A549 (cell line): ENCODE measurements at regions not wholly inside any gene's neighbourhood (a gene's known extent, or its start where the extent isn't known, plus 50 kb on each side); places are given as distances from the start of the nearest gene placed in this dataset.

ENCODE experiments used
- ATAC-seq, 2 experiments: fragments of 200-7000 bp in 1 of 2; fragments of >200 bp in 1 of 2; cut with Nextera tagmentation in 1 of 2; cut with Tn5 transposase in 1 of 2; 3 replicates each; pipeline versions ENCODE4 v1.8.0 to v1.9.1; 2018 to 2020; ENCODE audit warnings: mild to moderate bottlenecking in 1 of 2, moderate library complexity in 1 of 2
- CTCF ChIA-PET: fragments of 300-600 bp; sonication (Branson Sonifier 250); formaldehyde crosslinking; extraction: SDS; loops from one replicate; lab custom pipeline; 2021; ENCODE audit warnings: antibody characterized with exemption, inconsistent platforms; lab: Yijun Ruan, JAX
- POLR2A ChIA-PET: fragments of 350-600 bp; formaldehyde crosslinking; extraction: SDS; loops from one replicate; lab custom pipeline; 2021; ENCODE audit warnings: antibody characterized with exemption, inconsistent platforms; lab: Yijun Ruan, JAX
- DNase-seq, 2 experiments: peaks; one replicate each; pipeline versions ENCODE4 v3.0.0 to v3.0.0-alpha.2; 2011 to 2016; ENCODE audit warnings: low read depth in 1 of 2, low spot score in 1 of 2
- FAIRE-seq: peaks from 2 replicates; lab custom pipeline; 2011; peaks lifted over from hg19 to GRCh38; lab: Jason Lieb, UNC
- H3K27ac ChIP-seq, 2 experiments: fragments of >200 bp; sonication (Bioruptor Twin); formaldehyde crosslinking; 3 replicates each; pipeline ENCODE4 v1.5.1; 2016 to 2017
- H3K4me1 ChIP-seq: fragments of >200 bp; sonication (Bioruptor Twin); formaldehyde crosslinking; 3 replicates; pipeline ENCODE4 v1.6.1; 2016
- H3K4me2 ChIP-seq: fragments of >200 bp; sonication (Bioruptor Twin); formaldehyde crosslinking; 3 replicates; pipeline ENCODE4 v1.6.1; 2016
- H3K4me3 ChIP-seq: fragments of >200 bp; sonication (Bioruptor Twin); formaldehyde crosslinking; 3 replicates; pipeline ENCODE4 v1.5.1; 2016
- H3K9me3 ChIP-seq: fragments of >200 bp; sonication (Bioruptor Twin); formaldehyde crosslinking; 3 replicates; pipeline ENCODE4 v1.6.1; 2016
- BHLHE40 ChIP-seq: IDR thresholded peaks from 2 replicates; pipeline ENCODE4 v1.6.1; 2012; ENCODE audit warnings: low read depth, low read length, inconsistent platforms
- CBX2 ChIP-seq: fragments of 200-600 bp; sonication (generic); IDR thresholded peaks from 2 replicates; pipeline ENCODE4 v1.6.1; 2016; ENCODE audit warnings: low read depth, mild to moderate bottlenecking, borderline replicate concordance
- CBX8 ChIP-seq: fragments of 200-600 bp; sonication (generic); IDR thresholded peaks from 2 replicates; pipeline ENCODE4 v1.6.1; 2016
- CHD2 ChIP-seq: fragments of 150-350 bp; IDR thresholded peaks from 2 replicates; pipeline ENCODE4 v1.6.1; 2014; ENCODE audit warnings: low read length; ENCODE audit not compliant: partially characterized antibody
- EP300 ChIP-seq, 2 experiments: fragments of >200 bp; sonication (Bioruptor Twin); formaldehyde crosslinking; IDR thresholded peaks; 2 replicates in 1 of 2; 3 replicates in 1 of 2; pipeline ENCODE4 v1.6.1; 2016 to 2017
- FOXS1 ChIP-seq: fragments of 250-450 bp; sonication (Bioruptor Pico); IDR thresholded peaks from 2 replicates; pipeline ENCODE4 v1.5.0; 2020; ENCODE audit warnings: mild to moderate bottlenecking, moderate library complexity
- HDAC2 ChIP-seq: fragments of 200-600 bp; sonication (generic); IDR thresholded peaks from 2 replicates; pipeline ENCODE4 v1.6.1; 2016
- HEYL ChIP-seq: fragments of 250-450 bp; sonication (Bioruptor Pico); IDR thresholded peaks from 2 replicates; pipeline ENCODE4 v1.8.0; 2021; ENCODE audit warnings: mild to moderate bottlenecking, moderate library complexity
- HOXA7 ChIP-seq: fragments of 250-450 bp; sonication (Bioruptor Pico); IDR thresholded peaks from 2 replicates; pipeline ENCODE4 v1.5.0; 2020; ENCODE audit warnings: mild to moderate bottlenecking, moderate library complexity
- KDM5A ChIP-seq: fragments of 200-600 bp; sonication (generic); IDR thresholded peaks from 2 replicates; pipeline ENCODE4 v1.6.1; 2016; ENCODE audit warnings: antibody characterized with exemption, mild to moderate bottlenecking
- MAFK ChIP-seq: fragments of 450-650 bp; IDR thresholded peaks from 2 replicates; pipeline ENCODE4 v1.6.1; 2014; ENCODE audit not compliant: partially characterized antibody
- MYC ChIP-seq: IDR thresholded peaks from 2 replicates; pipeline ENCODE4 v1.6.1; 2012; ENCODE audit warnings: mild to moderate bottlenecking, inconsistent platforms, low read length, improper control_type of control experiment, borderline replicate concordance
- NR3C1 ChIP-seq: fragments of >200 bp; sonication (Bioruptor Twin); formaldehyde crosslinking; IDR thresholded peaks from 3 replicates; pipeline ENCODE4 v1.6.1; 2017
- POLR2A ChIP-seq: IDR thresholded peaks from 2 replicates; pipeline ENCODE4 v1.6.1; 2012; ENCODE audit warnings: mild to moderate bottlenecking, low read length
- RAD21 ChIP-seq, 2 experiments: fragments of >200 bp in 1 of 2; sonication (Bioruptor Twin) in 1 of 2; formaldehyde crosslinking in 1 of 2; IDR thresholded peaks in 1 of 2; conservative IDR thresholded peaks in 1 of 2; 2 replicates in 1 of 2; 3 replicates in 1 of 2; pipeline ENCODE4 v1.6.1; 2012 to 2018; ENCODE audit warnings: inconsistent platforms in 1 of 2
- RARB ChIP-seq: fragments of 250-450 bp; sonication (Bioruptor Pico); IDR thresholded peaks from 2 replicates; pipeline ENCODE4 v1.8.0; 2021; ENCODE audit warnings: mild to moderate bottlenecking, moderate library complexity
- RFX5 ChIP-seq: fragments of 450-650 bp; IDR thresholded peaks from 2 replicates; pipeline ENCODE4 v1.7.1; 2014; ENCODE audit warnings: antibody characterized with exemption, mild to moderate bottlenecking, moderate library complexity
- SMC3 ChIP-seq: fragments of >200 bp; sonication (Bioruptor Twin); formaldehyde crosslinking; IDR thresholded peaks from 3 replicates; pipeline ENCODE4 v1.6.1; 2018; ENCODE audit warnings: inconsistent platforms
- TP53 ChIP-seq: fragments of 250-450 bp; sonication (Bioruptor Pico); IDR thresholded peaks from 2 replicates; pipeline ENCODE4 v1.5.0; 2021; ENCODE audit warnings: mild to moderate bottlenecking, moderate library complexity
- ZC3H11A ChIP-seq: fragments of 450-650 bp; IDR thresholded peaks from 2 replicates; pipeline ENCODE4 v1.6.1; 2014; ENCODE audit warnings: antibody characterized with exemption, mild to moderate bottlenecking
- ZNF302 ChIP-seq: fragments of 250-450 bp; sonication (Bioruptor Pico); IDR thresholded peaks from 2 replicates; pipeline ENCODE4 v1.9.0; 2021; ENCODE audit warnings: inconsistent platforms, mild to moderate bottlenecking, moderate library complexity
- ZSCAN20 ChIP-seq: fragments of 250-450 bp; sonication (Bioruptor Pico); IDR thresholded peaks from 2 replicates; pipeline ENCODE4 v1.8.0; 2022; ENCODE audit warnings: mild to moderate bottlenecking, moderate library complexity
- WGBS: methylation state at CpG from one replicate; pipeline ENCODE4 v1.1.6; 2017; ENCODE audit errors: missing lambda C conversion rate; 5-methylcytosine and 5-hydroxymethylcytosine counted together
- TF ChIP-seq, protein P1 (sequence below): fragments of >200 bp; sonication (Bioruptor Twin); formaldehyde crosslinking; IDR thresholded peaks from 3 replicates; pipeline ENCODE4 v1.6.1; 2016
- TF ChIP-seq, protein P2 (sequence below): fragments of 150-350 bp; IDR thresholded peaks from 2 replicates; pipeline ENCODE4 v1.6.1; 2014; ENCODE audit warnings: low read depth, mild to moderate bottlenecking, low read length
- TF ChIP-seq, protein P3 (sequence below): fragments of 250-450 bp; sonication (Bioruptor Pico); IDR thresholded peaks from 2 replicates; pipeline ENCODE4 v1.5.0; 2021; ENCODE audit warnings: mild to moderate bottlenecking, moderate library complexity, borderline replicate concordance
- TF ChIP-seq, protein P4 (sequence below): IDR thresholded peaks from 2 replicates; pipeline ENCODE4 v1.6.1; 2012; ENCODE audit warnings: low read depth, borderline replicate concordance
- TF ChIP-seq, protein P5 (sequence below): IDR thresholded peaks from 2 replicates; pipeline ENCODE4 v1.6.1; 2012

DNA sequence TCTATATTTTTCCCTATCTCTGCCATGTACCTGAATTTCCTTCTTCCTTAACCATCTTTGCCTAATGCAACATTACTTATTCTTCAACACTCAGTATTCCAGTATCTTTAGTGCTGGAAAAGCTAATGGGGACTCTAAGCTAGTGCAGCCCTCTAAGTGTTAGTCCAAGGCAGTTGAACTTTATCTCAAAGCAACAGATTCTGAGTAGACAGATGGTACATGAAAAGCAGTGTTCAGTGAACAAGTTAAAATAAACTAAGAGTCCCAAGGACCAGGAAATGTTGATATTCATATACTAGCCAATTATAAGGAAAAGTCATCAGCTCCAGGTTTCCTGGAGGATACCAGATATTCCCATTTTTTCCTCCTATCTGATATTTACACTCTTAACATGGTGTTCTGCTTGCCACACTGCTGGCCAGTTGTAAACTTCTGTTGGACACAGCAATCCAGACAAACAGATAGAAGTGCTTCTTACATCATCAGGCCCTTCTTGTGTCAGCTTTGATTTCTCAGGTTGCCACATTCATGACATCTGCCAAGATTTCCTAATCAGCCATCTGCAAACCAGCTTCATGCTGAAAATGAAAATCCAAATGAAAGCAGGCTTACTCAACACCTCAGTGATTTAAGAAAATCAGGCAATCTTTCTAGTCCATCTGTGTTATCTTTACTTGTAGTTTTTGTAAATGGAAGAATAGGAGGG is 255.9 kb upstream of the POU2AF2 start:
- Histone ChIP-seq H3K4me2 (no peak overlapping the region), H3K27ac (no peak overlapping the region), H3K4me3 (no peak overlapping the region), H3K9me3 (no peaks in the 10 kb centered on the region), H3K4me1 (no peaks in the 10 kb centered on the region)
- no peak for FAIRE-seq
- TF ChIP-seq MAFK = no peak
- TF ChIP-seq, protein P1, sequence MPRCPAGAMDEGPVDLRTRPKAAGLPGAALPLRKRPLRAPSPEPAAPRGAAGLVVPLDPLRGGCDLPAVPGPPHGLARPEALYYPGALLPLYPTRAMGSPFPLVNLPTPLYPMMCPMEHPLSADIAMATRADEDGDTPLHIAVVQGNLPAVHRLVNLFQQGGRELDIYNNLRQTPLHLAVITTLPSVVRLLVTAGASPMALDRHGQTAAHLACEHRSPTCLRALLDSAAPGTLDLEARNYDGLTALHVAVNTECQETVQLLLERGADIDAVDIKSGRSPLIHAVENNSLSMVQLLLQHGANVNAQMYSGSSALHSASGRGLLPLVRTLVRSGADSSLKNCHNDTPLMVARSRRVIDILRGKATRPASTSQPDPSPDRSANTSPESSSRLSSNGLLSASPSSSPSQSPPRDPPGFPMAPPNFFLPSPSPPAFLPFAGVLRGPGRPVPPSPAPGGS = no peak
- TF ChIP-seq HDAC2 = no peak
- TF ChIP-seq, protein P2, sequence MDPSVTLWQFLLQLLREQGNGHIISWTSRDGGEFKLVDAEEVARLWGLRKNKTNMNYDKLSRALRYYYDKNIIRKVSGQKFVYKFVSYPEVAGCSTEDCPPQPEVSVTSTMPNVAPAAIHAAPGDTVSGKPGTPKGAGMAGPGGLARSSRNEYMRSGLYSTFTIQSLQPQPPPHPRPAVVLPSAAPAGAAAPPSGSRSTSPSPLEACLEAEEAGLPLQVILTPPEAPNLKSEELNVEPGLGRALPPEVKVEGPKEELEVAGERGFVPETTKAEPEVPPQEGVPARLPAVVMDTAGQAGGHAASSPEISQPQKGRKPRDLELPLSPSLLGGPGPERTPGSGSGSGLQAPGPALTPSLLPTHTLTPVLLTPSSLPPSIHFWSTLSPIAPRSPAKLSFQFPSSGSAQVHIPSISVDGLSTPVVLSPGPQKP = no peak
- TF ChIP-seq BHLHE40 = no peak
- TF ChIP-seq RFX5 = no peak
- TF ChIP-seq EP300 (IDR thresholded peaks at IDR 0.05) = no peak
- no peak for TF ChIP-seq CBX2
- no peak for TF ChIP-seq ZNF302
- TF ChIP-seq, protein P3, sequence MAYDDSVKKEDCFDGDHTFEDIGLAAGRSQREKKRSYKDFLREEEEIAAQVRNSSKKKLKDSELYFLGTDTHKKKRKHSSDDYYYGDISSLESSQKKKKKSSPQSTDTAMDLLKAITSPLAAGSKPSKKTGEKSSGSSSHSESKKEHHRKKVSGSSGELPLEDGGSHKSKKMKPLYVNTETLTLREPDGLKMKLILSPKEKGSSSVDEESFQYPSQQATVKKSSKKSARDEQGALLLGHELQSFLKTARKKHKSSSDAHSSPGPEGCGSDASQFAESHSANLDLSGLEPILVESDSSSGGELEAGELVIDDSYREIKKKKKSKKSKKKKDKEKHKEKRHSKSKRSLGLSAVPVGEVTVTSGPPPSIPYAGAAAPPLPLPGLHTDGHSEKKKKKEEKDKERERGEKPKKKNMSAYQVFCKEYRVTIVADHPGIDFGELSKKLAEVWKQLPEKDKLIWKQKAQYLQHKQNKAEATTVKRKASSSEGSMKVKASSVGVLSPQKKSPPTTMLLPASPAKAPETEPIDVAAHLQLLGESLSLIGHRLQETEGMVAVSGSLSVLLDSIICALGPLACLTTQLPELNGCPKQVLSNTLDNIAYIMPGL (CRISPR knock-in tag) = no peak
- TF ChIP-seq TP53 (CRISPR knock-in tag) = no peak
- TF ChIP-seq, protein P4, sequence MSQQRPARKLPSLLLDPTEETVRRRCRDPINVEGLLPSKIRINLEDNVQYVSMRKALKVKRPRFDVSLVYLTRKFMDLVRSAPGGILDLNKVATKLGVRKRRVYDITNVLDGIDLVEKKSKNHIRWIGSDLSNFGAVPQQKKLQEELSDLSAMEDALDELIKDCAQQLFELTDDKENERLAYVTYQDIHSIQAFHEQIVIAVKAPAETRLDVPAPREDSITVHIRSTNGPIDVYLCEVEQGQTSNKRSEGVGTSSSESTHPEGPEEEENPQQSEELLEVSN = no peak
- ChIA-PET CTCF (no interaction called here), POLR2A (no interaction called here)
- no peak for DNase-seq
- ATAC-seq = no peak

DNA sequence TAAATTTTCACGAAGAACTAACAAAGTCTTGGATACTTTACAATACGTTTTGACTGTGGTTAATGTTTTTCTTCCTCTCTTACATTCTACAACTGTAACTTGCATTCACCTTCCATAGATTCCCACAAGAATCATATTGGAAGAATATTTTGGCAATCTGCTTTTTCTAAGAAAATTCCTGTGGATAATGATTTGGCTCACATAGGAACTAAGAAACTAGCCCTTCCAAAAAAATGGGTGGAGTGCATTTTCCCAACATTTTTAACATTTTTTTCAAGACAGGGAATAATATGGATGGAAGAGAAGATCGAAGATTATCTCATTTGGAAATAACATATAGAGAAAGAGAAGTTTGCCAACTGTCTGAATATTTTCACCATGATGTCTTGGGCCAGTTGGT is 256.9 kb upstream of the POU2AF2 start:
- no peak for TF ChIP-seq RARB (CRISPR knock-in tag)
- TF ChIP-seq HOXA7 (CRISPR knock-in tag) = no peak
- TF ChIP-seq, protein P4 = no peak
- TF ChIP-seq RFX5 = no peak
- TF ChIP-seq CBX8 = no peak
- no peak for TF ChIP-seq RAD21 (conservative IDR thresholded peaks at IDR 0.05 in 1 of 2, IDR thresholded peaks at IDR 0.05 in 1 of 2)
- no peak for TF ChIP-seq ZC3H11A
- no peak for TF ChIP-seq MYC
- no peak for TF ChIP-seq POLR2A
- TF ChIP-seq, protein P3 (CRISPR knock-in tag) = no peak
- TF ChIP-seq FOXS1 (CRISPR knock-in tag) = no peak
- TF ChIP-seq NR3C1 = no peak
- no peak for TF ChIP-seq SMC3
- no peak for TF ChIP-seq ZSCAN20 (CRISPR knock-in tag)
- TF ChIP-seq KDM5A = no peak
- TF ChIP-seq CHD2 = no peak
- TF ChIP-seq, protein P5, sequence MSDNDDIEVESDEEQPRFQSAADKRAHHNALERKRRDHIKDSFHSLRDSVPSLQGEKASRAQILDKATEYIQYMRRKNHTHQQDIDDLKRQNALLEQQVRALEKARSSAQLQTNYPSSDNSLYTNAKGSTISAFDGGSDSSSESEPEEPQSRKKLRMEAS = no peak
- TF ChIP-seq HEYL (CRISPR knock-in tag) = no peak

More for the DNA sequence above, 256.9 kb upstream of the POU2AF2 start:
- DNase-seq (no peak), FAIRE-seq (no peak), ATAC-seq (no peak)
- ChIA-PET POLR2A (no interaction called here), CTCF (no interaction called here)
- H3K9me3 ChIP-seq = no peaks in the 10 kb centered on the region
- 10% methylated on average over 3 of the region's 3 CpGs for WGBS
- no peak overlapping the region for H3K4me2 ChIP-seq
- H3K27ac ChIP-seq = no peak overlapping the region
- H3K4me1 ChIP-seq = no peaks in the 10 kb centered on the region
- no peak overlapping the region for H3K4me3 ChIP-seq
